IMR-90 (cell line): ENCODE measurements at regions not wholly inside any gene's neighbourhood (a gene's known extent, or its start where the extent isn't known, plus 50 kb on each side); places are given as distances from the start of the nearest gene placed in this dataset.

Source experiments
- ATAC-seq: fragments of 200-7000 bp; cut with Tn5 transposase; 2 replicates; pipeline ENCODE4 v1.9.1; 2020; ENCODE audit warnings: low read depth, mild to moderate bottlenecking, moderate library complexity
- BruUV-seq: library from RNA; stranded (reverse); fragments of 400-500 nt; replicated peaks from 2 replicates; lab custom pipeline; 2021; lab: Mats Ljungman, UMichigan
- CTCF ChIA-PET: fragments of 300-600 bp; formaldehyde crosslinking; extraction: SDS; loops from one replicate; lab custom pipeline; 2021; ENCODE audit warnings: antibody characterized with exemption; lab: Yijun Ruan, JAX
- POLR2A ChIA-PET: fragments of 300-600 bp; sonication (Branson Sonifier 250); formaldehyde crosslinking; loops from one replicate; lab custom pipeline; 2022; ENCODE audit warnings: antibody characterized with exemption; ENCODE audit not compliant: unreplicated experiment; lab: Charles Lee
- DNase-seq: peaks from one replicate; pipeline ENCODE4 v3.0.0; 2013
- H2AFZ ChIP-seq: replicated peaks from 2 replicates; pipeline ENCODE3; 2013; ENCODE audit warnings: low read length, mild to moderate bottlenecking; ENCODE audit not compliant: poor library complexity
- H2AK5ac ChIP-seq: 2 replicates; pipeline ENCODE4 v1.6.1; 2013; ENCODE audit warnings: low read depth, low read length, inconsistent platforms
- H2AK9ac ChIP-seq: replicated peaks from 2 replicates; pipeline ENCODE3; 2013; ENCODE audit warnings: mild to moderate bottlenecking, low read depth, low read length, moderate library complexity; ENCODE audit not compliant: poor library complexity
- H2BK120ac ChIP-seq: 2 replicates; pipeline ENCODE4 v1.6.1; 2013; ENCODE audit warnings: low read depth, low read length, inconsistent platforms
- H2BK15ac ChIP-seq: 3 replicates; pipeline ENCODE4 v1.6.1; 2013; ENCODE audit warnings: low read depth, low read length, inconsistent platforms
- H2BK20ac ChIP-seq: 2 replicates; pipeline ENCODE4 v1.6.1; 2013; ENCODE audit warnings: low read depth, mild to moderate bottlenecking, inconsistent platforms, low read length, moderate library complexity
- H2BK5ac ChIP-seq: 2 replicates; pipeline ENCODE4 v1.6.1; 2013; ENCODE audit warnings: mild to moderate bottlenecking, low read depth, low read length, inconsistent platforms; ENCODE audit not compliant: poor library complexity, severe bottlenecking
- H3K14ac ChIP-seq: replicated peaks from 2 replicates; pipeline ENCODE4 v1.6.1; 2013; ENCODE audit warnings: low read depth, low read length, inconsistent platforms
- H3K18ac ChIP-seq: 2 replicates; pipeline ENCODE4 v1.6.1; 2013; ENCODE audit warnings: low read depth, low read length, control low read depth
- H3K23ac ChIP-seq: 2 replicates; pipeline ENCODE4 v1.6.1; 2013; ENCODE audit warnings: low read depth, low read length, inconsistent platforms
- H3K27ac ChIP-seq: 2 replicates; pipeline ENCODE4 v1.5.1; 2013; ENCODE audit warnings: mild to moderate bottlenecking, control low read depth, low read length; ENCODE audit not compliant: insufficient read depth
- H3K27me3 ChIP-seq: 2 replicates; pipeline ENCODE4 v1.6.1; 2013; ENCODE audit warnings: low read length; ENCODE audit not compliant: control insufficient read depth, insufficient read depth
- H3K36me3 ChIP-seq: 2 replicates; pipeline ENCODE4 v1.6.1; 2013; ENCODE audit warnings: low read length, mixed read lengths; ENCODE audit not compliant: control insufficient read depth, insufficient read depth
- H3K4ac ChIP-seq: 2 replicates; pipeline ENCODE4 v1.6.1; 2013; ENCODE audit warnings: low read depth, low read length, inconsistent platforms
- H3K4me1 ChIP-seq: 2 replicates; pipeline ENCODE4 v1.6.1; 2013; ENCODE audit warnings: low read length, mixed read lengths; ENCODE audit not compliant: control insufficient read depth, insufficient read depth
- H3K4me2 ChIP-seq: 2 replicates; pipeline ENCODE4 v1.6.1; 2013; ENCODE audit warnings: low read depth, mild to moderate bottlenecking, control low read depth, low read length, moderate library complexity
- H3K4me3 ChIP-seq: 2 replicates; pipeline ENCODE4 v1.5.1; 2013; ENCODE audit warnings: low read depth, mild to moderate bottlenecking, control low read depth, low read length, moderate library complexity; ENCODE audit not compliant: insufficient read depth
- H3K56ac ChIP-seq: 2 replicates; pipeline ENCODE4 v1.6.1; 2013; ENCODE audit warnings: low read length, inconsistent platforms; ENCODE audit not compliant: insufficient read depth; ENCODE audit errors: extremely low read depth
- H3K79me1 ChIP-seq, 2 experiments: 2 replicates each; pipeline ENCODE4 v1.6.1; 2013; ENCODE audit warnings: low read length in 2 of 2, inconsistent platforms in 1 of 2, low read depth in 1 of 2
- H3K9ac ChIP-seq: 2 replicates; pipeline ENCODE4 v1.6.1; 2013; ENCODE audit warnings: low read depth, low read length, control low read depth
- H3K9me1 ChIP-seq: 2 replicates; pipeline ENCODE4 v1.6.1; 2013; ENCODE audit warnings: low read length, inconsistent platforms; ENCODE audit not compliant: insufficient read depth
- H3K9me3 ChIP-seq: 2 replicates; pipeline ENCODE4 v1.6.1; 2013; ENCODE audit warnings: low read length; ENCODE audit not compliant: control insufficient read depth, insufficient read depth
- H4K20me1 ChIP-seq: 2 replicates; pipeline ENCODE4 v1.6.1; 2013; ENCODE audit warnings: low read length, inconsistent platforms; ENCODE audit not compliant: insufficient read depth
- H4K5ac ChIP-seq: 2 replicates; pipeline ENCODE4 v1.6.1; 2013; ENCODE audit warnings: mild to moderate bottlenecking, low read depth, low read length, control low read depth
- H4K8ac ChIP-seq, 2 experiments: 2 replicates each; pipeline ENCODE4 v1.6.1; 2013; ENCODE audit warnings: low read depth in 2 of 2, low read length in 2 of 2, control low read depth in 1 of 2, inconsistent platforms in 1 of 2
- H4K91ac ChIP-seq: 2 replicates; pipeline ENCODE4 v1.6.1; 2013; ENCODE audit warnings: low read depth, low read length, inconsistent platforms; ENCODE audit not compliant: insufficient read depth
- BHLHE40 ChIP-seq: fragments of 150-350 bp; IDR thresholded peaks from 2 replicates; pipeline ENCODE4 v1.6.1; 2016; ENCODE audit warnings: mild to moderate bottlenecking, low read depth, low read length
- CEBPB ChIP-seq: IDR thresholded peaks from 2 replicates; pipeline ENCODE4 v1.6.1; 2012; ENCODE audit warnings: low read depth, low read length, improper control_type of control experiment
- CHD1 ChIP-seq: IDR thresholded peaks from 2 replicates; pipeline ENCODE4 v1.6.1; 2012; ENCODE audit warnings: low read depth, low read length, improper control_type of control experiment
- CTCF ChIP-seq: conservative IDR thresholded peaks from 2 replicates; pipeline ENCODE4 v1.5.1; 2012; ENCODE audit warnings: mild to moderate bottlenecking, low read depth, low read length, improper control_type of control experiment
- ELK1 ChIP-seq: fragments of 150-350 bp; IDR thresholded peaks from 2 replicates; pipeline ENCODE4 v1.6.1; 2016; ENCODE audit warnings: low read depth, mild to moderate bottlenecking, low read length, moderate library complexity, borderline replicate concordance
- FOS ChIP-seq: fragments of 150-350 bp; IDR thresholded peaks from 2 replicates; pipeline ENCODE4 v1.6.1; 2016; ENCODE audit warnings: low read depth, low read length
- MAFK ChIP-seq: IDR thresholded peaks from 2 replicates; pipeline ENCODE4 v1.6.1; 2012; ENCODE audit warnings: low read depth, low read length, improper control_type of control experiment
- MAZ ChIP-seq: IDR thresholded peaks from 2 replicates; pipeline ENCODE4 v1.6.1; 2012; ENCODE audit warnings: low read depth, mild to moderate bottlenecking, low read length, improper control_type of control experiment, moderate library complexity, borderline replicate concordance
- MXI1 ChIP-seq: IDR thresholded peaks from 2 replicates; pipeline ENCODE4 v1.6.1; 2012; ENCODE audit warnings: low read depth, mild to moderate bottlenecking, low read length, moderate library complexity, borderline replicate concordance
- NFE2L2 ChIP-seq: fragments of 150-350 bp; IDR thresholded peaks from 2 replicates; pipeline ENCODE4 v1.6.1; 2016; ENCODE audit warnings: low read depth, mild to moderate bottlenecking, low read length
- POLR2A ChIP-seq: IDR thresholded peaks from 2 replicates; pipeline ENCODE4 v1.6.1; 2012; ENCODE audit warnings: mild to moderate bottlenecking, low read depth, low read length
- RAD21 ChIP-seq: IDR thresholded peaks from 2 replicates; pipeline ENCODE4 v1.6.1; 2012; ENCODE audit warnings: low read length, improper control_type of control experiment
- RCOR1 ChIP-seq: IDR thresholded peaks from 2 replicates; pipeline ENCODE4 v1.6.1; 2012; ENCODE audit warnings: mild to moderate bottlenecking, low read length, improper control_type of control experiment; ENCODE audit not compliant: insufficient replicate concordance
- RFX5 ChIP-seq: IDR thresholded peaks from 2 replicates; pipeline ENCODE4 v1.8.0; 2012; ENCODE audit warnings: low read depth, mild to moderate bottlenecking, low read length, moderate library complexity
- SMC3 ChIP-seq: fragments of 150-350 bp; IDR thresholded peaks from 2 replicates; pipeline ENCODE4 v1.6.1; 2016; ENCODE audit warnings: low read depth, mild to moderate bottlenecking, antibody characterized with exemption, low read length, moderate library complexity
- USF2 ChIP-seq: fragments of 150-350 bp; IDR thresholded peaks from 2 replicates; pipeline ENCODE4 v1.6.1; 2017; ENCODE audit warnings: mild to moderate bottlenecking, antibody characterized with exemption, low read length, low read depth
- WGBS, 2 experiments: methylation state at CpG; one replicate each; pipeline versions ENCODE4 v1.1.5 to v1.1.7; 2013; ENCODE audit warnings: missing lambda C conversion rate in 2 of 2; ENCODE audit not compliant: insufficient read length in 1 of 2; ENCODE audit errors: extremely low coverage in 2 of 2; 5-methylcytosine and 5-hydroxymethylcytosine counted together
- dilution Hi-C: fragments of 300-500 bp; cut with HindIII; formaldehyde crosslinking; loops from one replicate; pipeline ENCODE4 v1.14.3; 2018; ENCODE audit warnings: low sequenced_read_pairs; ENCODE audit not compliant: unreplicated experiment
- in situ Hi-C: fragments of 300-500 bp; cut with MboI; formaldehyde crosslinking; loops from 3 replicates; pipeline ENCODE4 v1.14.3; 2019; ENCODE audit warnings: low sequenced_read_pairs, inconsistent platforms, mixed read lengths
- intact Hi-C: fragments of 100-400 bp; cut with micrococcal nuclease; formaldehyde crosslinking; loops from 2 replicates; pipeline ENCODE4 v1.10.0; 2022

GRCh38 chr1:56291374-56291919, 287.9 kb downstream of the PLPP3 start:
- H2BK20ac ChIP-seq: no peak overlapping the region
- ChIA-PET POLR2A (interaction anchor here (0.5 kb wide), 1 partner anchor 544 kb away, joined by 3 read pairs; no protein-coding TSS in a partner anchor), CTCF (no interaction called here)
- no peak overlapping the region for H3K18ac ChIP-seq
- H3K36me3 ChIP-seq: no peaks in the 10 kb centered on the region
- H3K9ac ChIP-seq: no peak overlapping the region
- ATAC-seq (no peak), DNase-seq (no peak)
- no peak overlapping the region for H4K8ac ChIP-seq
- no peak overlapping the region for H3K4ac ChIP-seq
- TF ChIP-seq ELK1: no peak
- no peak for TF ChIP-seq RCOR1
- TF ChIP-seq FOS: no peak
- TF ChIP-seq MAZ: no peak
- no peak for TF ChIP-seq MXI1
- no peak for TF ChIP-seq POLR2A
- TF ChIP-seq BHLHE40: no peak
- TF ChIP-seq RFX5: no peak
- no peak for TF ChIP-seq CHD1
- no peak for TF ChIP-seq CTCF
- no peak for TF ChIP-seq RAD21
- TF ChIP-seq MAFK: no peak
- no peak for TF ChIP-seq CEBPB
- no peak for TF ChIP-seq NFE2L2
- no peak for TF ChIP-seq USF2
- no peak for TF ChIP-seq SMC3
- in situ Hi-C loops (no loop called here), dilution Hi-C loops (no loop called here), intact Hi-C loops (no loop called here)
- no peak overlapping the region; the same call in 1 of the 2 replicates for H4K5ac ChIP-seq
- no peak overlapping the region for H2BK120ac ChIP-seq
- no peak overlapping the region for H4K91ac ChIP-seq
- H2BK15ac ChIP-seq: no peak overlapping the region
- no peaks in the 10 kb centered on the region; the same call in 1 of the 2 replicates for H3K4me1 ChIP-seq
- H2AK5ac ChIP-seq: no peak overlapping the region
- H3K9me3 ChIP-seq: no peaks in the 10 kb centered on the region
- H2AFZ ChIP-seq: no peak overlapping the region
- no peak overlapping the region for H2BK5ac ChIP-seq
- no peaks in the 10 kb centered on the region; the same call in 1 of the 2 replicates for H3K9me1 ChIP-seq
- H3K23ac ChIP-seq: no peak overlapping the region
- no peaks in the 10 kb centered on the region for H4K20me1 ChIP-seq
- H3K4me2 ChIP-seq: no peak overlapping the region
- 40% methylated on average over 2 of the region's 5 CpGs; no CpG with 5 or more reads in 1 of the 2 experiments for WGBS, 2 experiments
- no peaks in the 10 kb centered on the region for H3K79me1 ChIP-seq
- no peak overlapping the region for H2AK9ac ChIP-seq
- no peak overlapping the region for H3K56ac ChIP-seq
- H3K27me3 ChIP-seq: no peaks in the 10 kb centered on the region
- no TSS peak for BruUV-seq
- H3K27ac ChIP-seq: no peak overlapping the region
- H3K14ac ChIP-seq: no peak overlapping the region
- H3K4me3 ChIP-seq: no peak overlapping the region
